ENCODE measurements at regions not wholly inside any gene's neighbourhood (a gene's known extent, or its start where the extent isn't known, plus 50 kb on each side); places are given as distances from the start of the nearest gene placed in this dataset.

- TF ChIP-seq POLR2A (IDR thresholded peaks at IDR 0.05) (no peak), POLR2AphosphoS5 (IDR thresholded peaks at IDR 0.05) (no peak), CTCF (IDR thresholded peaks at IDR 0.05) (no peak)
Measured at GRCh38 chr9:120303519-120303918, 276.4 kb downstream of the CDK5RAP2 start.
